ENCODE measurements at regions not wholly inside any gene's neighbourhood (a gene's known extent, or its start where the extent isn't known, plus 50 kb on each side); places are given as distances from the start of the nearest gene placed in this dataset.

DNA sequence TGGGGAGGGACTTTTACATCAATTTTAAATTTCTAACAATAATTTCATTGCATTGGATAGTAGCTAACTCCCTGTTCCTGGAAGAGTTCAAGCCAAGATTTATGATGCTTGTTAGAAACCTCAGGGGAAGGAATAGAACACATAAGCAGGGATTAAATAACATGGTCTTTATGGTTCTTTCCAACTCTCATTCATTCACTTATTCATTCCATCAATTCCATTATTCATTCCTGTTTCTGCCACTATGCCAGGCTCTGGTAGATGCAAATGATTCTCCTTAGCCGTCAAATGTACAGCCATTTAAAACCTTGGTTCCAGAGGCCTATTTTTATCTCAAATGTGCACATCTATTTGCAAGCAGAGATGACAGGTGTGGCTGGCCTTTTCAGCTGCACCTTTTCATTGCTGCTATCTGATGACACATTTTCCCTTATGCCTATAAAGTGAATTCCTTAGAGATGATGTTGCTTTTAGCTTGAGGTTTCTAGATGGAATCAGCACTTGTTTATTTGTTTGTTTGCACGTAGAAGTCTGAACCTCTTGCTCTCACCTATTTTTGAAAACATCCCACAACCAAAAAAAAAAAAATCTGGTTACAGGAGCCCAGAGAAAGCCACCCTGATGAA, 205.7 kb upstream of the IGFBP3 start:
- Histone ChIP-seq H3K79me2 (ENCODE audit: insufficient read depth, low read length) (no peaks in the 10 kb centered on the region), H3K9me2 (ENCODE audit: insufficient read depth) (no peaks in the 10 kb centered on the region), H4K20me1 (ENCODE audit: insufficient read depth) (no peaks in the 10 kb centered on the region), H3K4me2 (ENCODE audit: low read length) (no peak overlapping the region), H3K9ac (ENCODE audit: low read length) (no peak overlapping the region), H3K36me3 (ENCODE audit: control insufficient read depth in 1 of 2, insufficient read depth in 2 of 2, low read length in 2 of 2) (no peaks in the 10 kb centered on the region), H3K4me1 (ENCODE audit: control insufficient read depth in 1 of 2, insufficient read depth in 2 of 2, low read length in 2 of 2) (no peaks in the 10 kb centered on the region), H3K4me3 (replicated peaks in 1 of 2; ENCODE audit: low read depth in 1 of 2, low read length in 2 of 2) (no peak overlapping the region), H3K27ac (ENCODE audit: low read depth, low read length) (no peak overlapping the region), H2AFZ (ENCODE audit: low read depth, low read length, poor library complexity, severe bottlenecking) (no peak overlapping the region), H3K9me3 (ENCODE audit: control insufficient read depth in 1 of 2, insufficient read depth in 1 of 2, low read depth in 1 of 2, low read length in 2 of 2) (no peaks in the 10 kb centered on the region), H3K27me3 (ENCODE audit: insufficient read depth, low read length) (no peaks in the 10 kb centered on the region)
- TF ChIP-seq CBX3 (IDR thresholded peaks at IDR 0.05; ENCODE audit: low read depth) = no peak
- TF ChIP-seq CEBPB (IDR thresholded peaks at IDR 0.05; ENCODE audit: low read depth) = no peak
- TF ChIP-seq TCF7L2 (IDR thresholded peaks at IDR 0.05; ENCODE audit: borderline replicate concordance, extremely low read depth, insufficient read depth, insufficient read length) = no peak
- no peak for TF ChIP-seq JUND (IDR thresholded peaks at IDR 0.05)
- TF ChIP-seq ELF1 (IDR thresholded peaks at IDR 0.05; ENCODE audit: borderline replicate concordance, low read depth) = no peak
- TF ChIP-seq EZH2 (IDR thresholded peaks at IDR 0.05) = no peak
- TF ChIP-seq, protein P1, sequence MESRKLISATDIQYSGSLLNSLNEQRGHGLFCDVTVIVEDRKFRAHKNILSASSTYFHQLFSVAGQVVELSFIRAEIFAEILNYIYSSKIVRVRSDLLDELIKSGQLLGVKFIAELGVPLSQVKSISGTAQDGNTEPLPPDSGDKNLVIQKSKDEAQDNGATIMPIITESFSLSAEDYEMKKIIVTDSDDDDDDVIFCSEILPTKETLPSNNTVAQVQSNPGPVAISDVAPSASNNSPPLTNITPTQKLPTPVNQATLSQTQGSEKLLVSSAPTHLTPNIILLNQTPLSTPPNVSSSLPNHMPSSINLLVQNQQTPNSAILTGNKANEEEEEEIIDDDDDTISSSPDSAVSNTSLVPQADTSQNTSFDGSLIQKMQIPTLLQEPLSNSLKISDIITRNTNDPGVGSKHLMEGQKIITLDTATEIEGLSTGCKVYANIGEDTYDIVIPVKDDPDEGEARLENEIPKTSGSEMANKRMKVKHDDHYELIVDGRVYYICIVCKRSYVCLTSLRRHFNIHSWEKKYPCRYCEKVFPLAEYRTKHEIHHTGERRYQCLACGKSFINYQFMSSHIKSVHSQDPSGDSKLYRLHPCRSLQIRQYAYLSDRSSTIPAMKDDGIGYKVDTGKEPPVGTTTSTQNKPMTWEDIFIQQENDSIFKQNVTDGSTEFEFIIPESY (IDR thresholded peaks at IDR 0.05; ENCODE audit: extremely low read depth, insufficient replicate concordance, low read length) = no peak
- no peak for TF ChIP-seq POLR2A (IDR thresholded peaks at IDR 0.05; ENCODE audit: borderline replicate concordance, extremely low read depth, insufficient read depth, insufficient read length)
- TF ChIP-seq CTCF (IDR thresholded peaks at IDR 0.05 in 2 of 3, conservative IDR thresholded peaks at IDR 0.05 in 1 of 3; ENCODE audit: borderline replicate concordance in 1 of 3, insufficient read depth in 1 of 3, low read depth in 2 of 3, low read length in 2 of 3) = no peak
- TF ChIP-seq, protein P2, sequence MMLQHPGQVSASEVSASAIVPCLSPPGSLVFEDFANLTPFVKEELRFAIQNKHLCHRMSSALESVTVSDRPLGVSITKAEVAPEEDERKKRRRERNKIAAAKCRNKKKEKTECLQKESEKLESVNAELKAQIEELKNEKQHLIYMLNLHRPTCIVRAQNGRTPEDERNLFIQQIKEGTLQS (IDR thresholded peaks at IDR 0.05) = no peak
- TF ChIP-seq FOSL1 (IDR thresholded peaks at IDR 0.05; ENCODE audit: low read depth) = no peak
- TF ChIP-seq EZH2phosphoT487 (IDR thresholded peaks at IDR 0.05; ENCODE audit: borderline replicate concordance) = no peak
- TF ChIP-seq, protein P3, sequence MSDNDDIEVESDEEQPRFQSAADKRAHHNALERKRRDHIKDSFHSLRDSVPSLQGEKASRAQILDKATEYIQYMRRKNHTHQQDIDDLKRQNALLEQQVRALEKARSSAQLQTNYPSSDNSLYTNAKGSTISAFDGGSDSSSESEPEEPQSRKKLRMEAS (IDR thresholded peaks at IDR 0.05) = no peak
- TF ChIP-seq EGR1 (IDR thresholded peaks at IDR 0.05; ENCODE audit: low read depth) = no peak
- no peak for TF ChIP-seq POLR2AphosphoS5 (IDR thresholded peaks at IDR 0.05; ENCODE audit: low read depth, low read length)
- TF ChIP-seq SRF (IDR thresholded peaks at IDR 0.05; ENCODE audit: low read depth) = no peak
- no peak for TF ChIP-seq SP1 (IDR thresholded peaks at IDR 0.05; ENCODE audit: low read depth)
- no peak for TF ChIP-seq ZNF274 (IDR thresholded peaks at IDR 0.05; ENCODE audit: low read depth, low read length)
- TF ChIP-seq, protein P4, sequence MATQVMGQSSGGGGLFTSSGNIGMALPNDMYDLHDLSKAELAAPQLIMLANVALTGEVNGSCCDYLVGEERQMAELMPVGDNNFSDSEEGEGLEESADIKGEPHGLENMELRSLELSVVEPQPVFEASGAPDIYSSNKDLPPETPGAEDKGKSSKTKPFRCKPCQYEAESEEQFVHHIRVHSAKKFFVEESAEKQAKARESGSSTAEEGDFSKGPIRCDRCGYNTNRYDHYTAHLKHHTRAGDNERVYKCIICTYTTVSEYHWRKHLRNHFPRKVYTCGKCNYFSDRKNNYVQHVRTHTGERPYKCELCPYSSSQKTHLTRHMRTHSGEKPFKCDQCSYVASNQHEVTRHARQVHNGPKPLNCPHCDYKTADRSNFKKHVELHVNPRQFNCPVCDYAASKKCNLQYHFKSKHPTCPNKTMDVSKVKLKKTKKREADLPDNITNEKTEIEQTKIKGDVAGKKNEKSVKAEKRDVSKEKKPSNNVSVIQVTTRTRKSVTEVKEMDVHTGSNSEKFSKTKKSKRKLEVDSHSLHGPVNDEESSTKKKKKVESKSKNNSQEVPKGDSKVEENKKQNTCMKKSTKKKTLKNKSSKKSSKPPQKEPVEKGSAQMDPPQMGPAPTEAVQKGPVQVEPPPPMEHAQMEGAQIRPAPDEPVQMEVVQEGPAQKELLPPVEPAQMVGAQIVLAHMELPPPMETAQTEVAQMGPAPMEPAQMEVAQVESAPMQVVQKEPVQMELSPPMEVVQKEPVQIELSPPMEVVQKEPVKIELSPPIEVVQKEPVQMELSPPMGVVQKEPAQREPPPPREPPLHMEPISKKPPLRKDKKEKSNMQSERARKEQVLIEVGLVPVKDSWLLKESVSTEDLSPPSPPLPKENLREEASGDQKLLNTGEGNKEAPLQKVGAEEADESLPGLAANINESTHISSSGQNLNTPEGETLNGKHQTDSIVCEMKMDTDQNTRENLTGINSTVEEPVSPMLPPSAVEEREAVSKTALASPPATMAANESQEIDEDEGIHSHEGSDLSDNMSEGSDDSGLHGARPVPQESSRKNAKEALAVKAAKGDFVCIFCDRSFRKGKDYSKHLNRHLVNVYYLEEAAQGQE (IDR thresholded peaks at IDR 0.05; ENCODE audit: low read depth) = no peak
- no peak for TF ChIP-seq ZFX (IDR thresholded peaks at IDR 0.05)
- no peak for DNase-seq (ENCODE audit: low read depth, low spot score)
- ChIA-PET POLR2A (no interaction called here), RAD21 (ENCODE audit: low non-redundant PET in 1 of 2, low total read pairs in 2 of 2, uncharacterized antibody in 2 of 2, unreplicated experiment in 2 of 2) (no interaction called here), CTCF (no interaction called here)
- BruUV-seq (replicated peaks) = no TSS peak
- no peak for ATAC-seq
- intact Hi-C loops (cut with micrococcal nuclease) = no loop called here
